Mucosa of stomach (tissue), 1 donor: ENCODE measurements at regions not wholly inside any gene's neighbourhood (a gene's known extent, or its start where the extent isn't known, plus 50 kb on each side); places are given as distances from the start of the nearest gene placed in this dataset.
A peak's percentile ranks its signal among the peaks of the same experiment; 100 is the strongest.

Experiments
- H3K27me3 ChIP-seq: one replicate; pipeline ENCODE4 v1.7.0; 2013; ENCODE audit warnings: mild to moderate bottlenecking, low read length; ENCODE audit not compliant: control insufficient read depth, insufficient read depth
- H3K36me3 ChIP-seq: one replicate; pipeline ENCODE4 v1.7.0; 2013; ENCODE audit warnings: low read length; ENCODE audit not compliant: control insufficient read depth, insufficient read depth
- H3K4me1 ChIP-seq: one replicate; pipeline ENCODE4 v1.7.0; 2013; ENCODE audit warnings: mild to moderate bottlenecking, low read length; ENCODE audit not compliant: control insufficient read depth, insufficient read depth
- H3K4me3 ChIP-seq: one replicate; pipeline ENCODE4 v1.7.0; 2013; ENCODE audit warnings: low read length
- H3K9ac ChIP-seq: one replicate; pipeline ENCODE4 v1.7.0; 2013; ENCODE audit warnings: mild to moderate bottlenecking, low read length, moderate library complexity
- H3K9me3 ChIP-seq: one replicate; pipeline ENCODE4 v1.7.0; 2013; ENCODE audit warnings: mild to moderate bottlenecking, low read length, moderate library complexity; ENCODE audit not compliant: control insufficient read depth
- donor health status: Pancreatic carcinoma.

DNA sequence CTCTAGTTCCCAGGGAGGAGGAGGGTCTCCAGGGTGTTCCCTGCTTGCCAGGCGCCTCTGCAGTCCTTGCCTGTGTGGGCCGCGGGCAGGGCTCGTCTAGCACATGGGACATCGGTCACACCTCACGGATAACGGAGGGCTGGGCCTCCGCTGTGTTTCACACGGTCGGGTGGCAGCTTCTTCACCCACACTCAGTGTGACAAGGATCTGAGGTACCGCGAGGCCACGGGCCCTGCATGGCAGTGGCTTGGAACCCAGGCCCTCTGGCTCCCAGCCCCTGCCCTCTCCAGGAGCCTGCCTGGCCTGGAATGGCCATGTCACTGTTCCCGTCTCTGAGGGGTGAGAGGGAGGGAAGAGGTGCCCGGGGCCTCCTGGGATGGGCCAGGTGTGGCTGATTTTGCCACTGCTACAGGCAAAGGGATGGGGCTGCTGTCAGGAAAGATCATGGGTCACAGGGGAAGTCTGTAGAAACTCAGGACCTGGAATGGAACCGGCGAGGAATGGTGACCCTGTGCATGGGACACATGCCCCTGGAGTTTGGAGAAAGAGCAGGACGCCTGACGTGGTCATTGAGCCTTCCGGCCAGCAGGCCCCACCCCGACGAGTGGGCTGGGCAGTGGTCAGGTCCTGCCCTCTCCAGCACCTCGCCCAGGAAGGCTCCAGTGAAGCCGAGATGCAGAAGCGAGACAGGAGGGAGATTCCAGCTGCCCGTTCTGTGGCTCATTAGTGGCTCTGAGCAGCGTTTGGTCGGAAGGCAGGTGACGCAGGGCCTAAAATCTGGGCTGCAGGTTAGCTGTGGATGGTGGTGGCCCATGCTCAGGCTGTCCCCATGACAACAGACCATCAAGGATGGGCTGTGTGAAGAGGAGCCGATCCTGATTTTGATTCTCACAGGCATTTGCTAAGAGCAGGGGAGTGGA, 76.5 kb upstream of the GSE1 start:
- no peaks in the 10 kb centered on the region for H3K27me3 ChIP-seq
- no peaks in the 10 kb centered on the region for H3K36me3 ChIP-seq
- H3K9ac ChIP-seq: peak overlapping the region; percentile 6
- peaks cover 47% of the 10 kb centered on the region for H3K4me1 ChIP-seq
- no peaks in the 10 kb centered on the region for H3K9me3 ChIP-seq
- no peak overlapping the region for H3K4me3 ChIP-seq

DNA sequence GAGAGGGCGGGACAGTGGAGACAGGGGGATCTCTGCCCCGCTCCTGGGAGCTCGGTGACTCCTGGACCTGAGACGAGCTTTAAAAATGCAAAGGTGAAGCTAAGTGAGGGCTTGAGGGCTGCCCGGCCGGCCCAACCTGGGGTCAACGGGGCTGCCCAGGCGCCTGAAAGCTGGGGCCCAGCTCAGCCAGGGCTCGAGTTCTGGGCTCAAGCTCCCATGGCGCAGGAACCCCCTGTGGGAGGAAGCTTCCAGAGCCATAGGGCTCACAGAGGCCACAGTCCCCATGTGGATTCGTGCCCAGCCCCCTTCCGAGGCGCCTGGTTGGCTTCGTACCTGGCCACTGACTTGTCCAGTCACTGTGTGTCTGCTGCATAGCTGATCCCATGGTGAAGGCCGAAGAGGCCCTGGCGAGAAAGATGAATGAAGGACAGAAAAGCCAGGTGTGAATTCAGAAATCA, 75.8 kb upstream of the GSE1 start:
- H3K9ac ChIP-seq: peak overlapping the region; percentile 6
- H3K36me3 ChIP-seq: no peaks in the 10 kb centered on the region
- H3K4me3 ChIP-seq: no peak overlapping the region
- no peaks in the 10 kb centered on the region for H3K27me3 ChIP-seq
- H3K9me3 ChIP-seq: no peaks in the 10 kb centered on the region
- peaks cover 49% of the 10 kb centered on the region for H3K4me1 ChIP-seq

DNA sequence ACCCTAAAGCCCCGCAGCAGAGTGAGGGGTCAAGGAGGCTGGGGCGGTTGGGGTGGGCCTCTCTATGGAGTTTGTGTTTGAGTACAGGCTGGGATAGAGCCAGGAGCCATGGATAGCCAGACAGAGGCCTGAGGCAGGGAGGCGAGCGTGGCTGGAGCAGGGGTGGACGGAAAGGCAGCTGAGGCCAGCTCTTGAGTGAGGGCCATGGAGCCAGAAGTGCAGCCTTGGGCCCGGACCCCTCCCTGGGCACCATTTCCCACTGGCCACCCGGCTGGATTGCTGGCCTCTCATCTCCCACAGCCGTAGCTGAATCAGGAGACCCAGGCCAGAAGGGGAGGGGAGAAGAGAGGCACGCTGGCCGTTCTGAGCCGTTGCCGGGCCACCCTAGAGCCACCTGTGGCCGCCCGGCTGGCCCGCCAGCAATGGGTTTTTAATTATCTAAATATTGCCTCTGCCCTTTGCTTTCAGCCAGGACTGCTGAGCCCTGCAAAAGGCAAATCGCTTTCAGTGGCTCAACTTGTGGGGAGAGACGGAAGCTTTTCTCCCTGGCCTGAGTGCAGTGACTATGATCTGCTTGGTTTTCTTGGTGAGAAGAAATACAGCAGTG, 75.2 kb upstream of the GSE1 start:
- H3K27me3 ChIP-seq: no peaks in the 10 kb centered on the region
- H3K9ac ChIP-seq: peak overlapping the region; percentile 6
- no peaks in the 10 kb centered on the region for H3K36me3 ChIP-seq
- peaks cover 52% of the 10 kb centered on the region for H3K4me1 ChIP-seq
- no peak overlapping the region for H3K4me3 ChIP-seq
- no peaks in the 10 kb centered on the region for H3K9me3 ChIP-seq

DNA sequence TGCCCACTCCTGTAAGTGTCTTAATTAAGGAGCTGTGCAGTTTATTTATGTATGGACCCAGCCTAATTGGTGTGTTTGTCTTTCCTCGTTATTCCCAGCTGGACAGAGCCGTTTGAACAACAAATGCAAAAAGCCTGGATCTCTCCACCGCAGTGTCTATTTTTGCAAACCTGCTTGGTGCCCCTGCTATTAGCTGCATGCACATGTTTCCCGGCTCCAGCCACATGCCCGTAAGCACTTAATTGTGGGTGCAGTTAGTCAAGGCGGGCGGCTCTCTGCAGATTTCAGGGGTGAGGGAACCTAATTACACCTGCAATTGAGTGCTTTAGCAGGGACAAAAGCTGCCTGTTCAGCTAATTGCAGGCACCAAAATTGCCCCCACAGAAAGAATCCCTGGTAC, 74.0 kb upstream of the GSE1 start:
- Histone ChIP-seq H3K4me1 (peaks cover 52% of the 10 kb centered on the region), H3K9me3 (no peaks in the 10 kb centered on the region), H3K27me3 (no peaks in the 10 kb centered on the region), H3K4me3 (no peak overlapping the region), H3K9ac (no peak overlapping the region), H3K36me3 (no peaks in the 10 kb centered on the region)

DNA sequence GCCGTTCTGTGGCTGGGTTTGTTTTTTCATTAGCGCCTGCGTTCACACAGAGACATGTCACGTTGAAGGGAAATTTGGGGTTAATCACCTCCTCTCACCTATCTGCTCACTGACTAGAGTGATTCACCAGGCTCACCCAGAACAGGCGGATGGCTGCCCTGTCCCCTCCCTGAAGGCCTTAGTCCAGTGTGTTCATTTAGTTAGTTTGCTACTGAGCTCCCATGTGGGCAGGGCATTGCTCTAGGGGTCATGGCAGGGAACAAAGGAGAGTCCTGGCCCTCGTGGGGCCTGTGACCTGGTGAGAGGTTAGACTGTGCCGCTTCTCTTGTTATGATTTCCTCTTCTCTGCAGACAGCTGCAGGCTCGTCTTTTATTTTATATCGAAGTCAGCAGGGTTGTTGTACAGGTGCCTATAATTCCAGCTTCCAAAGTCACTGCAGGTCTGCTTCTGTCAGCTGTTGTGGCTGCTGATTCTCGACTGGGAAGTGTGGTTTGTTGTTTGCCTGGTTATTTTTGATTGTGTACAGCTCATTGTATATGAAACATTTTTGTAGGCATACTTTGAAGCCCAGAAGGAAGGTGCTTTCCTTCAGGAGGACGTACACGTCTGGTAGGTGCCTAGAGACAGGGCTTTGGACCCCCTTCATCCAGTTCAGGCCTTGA, 73.4 kb upstream of the GSE1 start:
- no peak overlapping the region for H3K4me3 ChIP-seq
- no peaks in the 10 kb centered on the region for H3K36me3 ChIP-seq
- H3K4me1 ChIP-seq: peaks cover 48% of the 10 kb centered on the region
- no peak overlapping the region for H3K9ac ChIP-seq
- H3K9me3 ChIP-seq: no peaks in the 10 kb centered on the region
- H3K27me3 ChIP-seq: no peaks in the 10 kb centered on the region

DNA sequence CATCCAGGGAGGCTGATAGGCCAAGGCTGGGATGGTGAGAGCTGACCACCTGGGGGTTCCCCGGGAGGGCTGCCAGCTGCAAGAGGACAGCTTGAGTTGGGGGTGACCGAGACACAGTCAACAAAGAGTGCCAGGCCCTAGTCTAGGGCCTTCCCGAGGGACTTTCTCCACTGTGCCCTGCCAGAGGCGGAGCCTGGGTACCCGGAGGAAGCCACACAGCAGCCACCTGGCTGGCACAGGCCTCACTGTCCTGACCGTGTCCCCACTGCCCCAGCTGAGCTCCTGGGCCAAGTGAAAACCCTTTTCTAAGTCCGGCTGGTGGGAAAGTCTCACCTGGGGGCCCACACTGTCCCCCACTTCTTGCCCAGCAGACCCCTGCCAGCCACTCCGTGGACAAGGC, 71.9 kb upstream of the GSE1 start:
- Histone ChIP-seq H3K4me3 (no peak overlapping the region), H3K4me1 (peaks cover 33% of the 10 kb centered on the region), H3K36me3 (no peaks in the 10 kb centered on the region), H3K27me3 (no peaks in the 10 kb centered on the region), H3K9me3 (no peaks in the 10 kb centered on the region), H3K9ac (no peak overlapping the region)

DNA sequence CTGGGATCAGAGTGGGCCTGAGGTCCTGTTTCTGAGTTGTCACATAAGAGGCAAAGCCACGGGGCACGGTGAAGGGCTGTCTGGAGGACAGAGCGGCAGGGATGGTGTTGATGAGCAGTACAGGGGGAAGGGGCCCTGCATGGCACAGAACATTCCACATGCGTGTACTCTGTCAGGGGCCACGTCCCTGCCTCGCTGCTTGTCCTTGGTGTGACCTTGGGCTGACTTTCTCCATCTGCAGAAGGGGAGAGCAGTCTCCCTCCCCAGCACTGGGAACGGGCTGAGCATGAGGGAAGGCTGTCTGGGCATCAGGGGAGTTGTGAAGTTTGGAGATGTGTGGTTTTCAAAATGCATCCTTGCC, 71.5 kb upstream of the GSE1 start:
- H3K9me3 ChIP-seq: no peaks in the 10 kb centered on the region
- no peak overlapping the region for H3K4me3 ChIP-seq
- no peaks in the 10 kb centered on the region for H3K36me3 ChIP-seq
- peaks cover 29% of the 10 kb centered on the region for H3K4me1 ChIP-seq
- H3K9ac ChIP-seq: no peak overlapping the region
- no peaks in the 10 kb centered on the region for H3K27me3 ChIP-seq

DNA sequence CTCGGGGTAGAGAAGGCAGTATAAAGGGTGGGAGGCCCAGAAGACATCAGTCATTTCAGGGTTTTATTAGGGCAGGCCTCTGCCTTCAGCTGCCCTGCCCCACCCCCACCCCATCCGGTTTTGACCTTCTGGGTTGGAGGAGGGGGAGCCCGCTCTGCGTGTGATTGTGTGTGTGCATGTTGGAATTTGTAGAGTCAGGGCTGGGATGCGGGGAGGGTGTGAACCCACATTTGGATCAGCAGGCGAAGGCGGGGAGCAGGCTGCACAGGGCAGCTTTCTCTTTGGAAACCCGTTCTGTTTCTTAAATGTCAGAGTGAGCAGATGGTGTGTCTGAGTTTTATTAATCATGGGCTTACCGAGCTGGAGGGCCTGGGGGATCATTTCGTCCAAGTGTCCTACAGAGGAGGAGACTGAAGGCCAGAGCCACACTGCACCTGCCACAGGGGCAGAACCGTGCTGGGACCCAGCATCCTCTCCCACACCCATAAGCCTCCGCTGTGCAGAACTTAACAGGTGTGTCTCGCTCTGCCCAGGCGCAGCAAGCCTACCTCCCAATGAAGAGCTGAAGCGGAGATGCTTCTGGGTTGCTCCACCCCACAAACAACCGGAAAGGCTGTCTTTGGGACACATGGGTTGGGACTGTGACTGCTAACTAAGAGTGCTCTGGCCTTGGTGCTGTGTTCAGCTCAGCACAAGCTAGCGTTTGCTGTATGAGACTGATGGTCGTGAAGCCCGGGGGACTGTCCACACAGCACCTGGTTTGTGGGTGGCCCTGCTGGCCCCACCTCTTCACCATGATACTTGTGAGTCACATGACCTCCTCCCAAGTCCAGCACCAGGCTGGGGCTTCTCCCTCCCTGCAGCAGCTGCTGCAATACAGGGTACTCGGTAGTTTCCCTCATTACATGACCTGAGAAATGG, 70.9 kb upstream of the GSE1 start:
- Histone ChIP-seq H3K36me3 (no peaks in the 10 kb centered on the region), H3K9me3 (no peaks in the 10 kb centered on the region), H3K27me3 (no peaks in the 10 kb centered on the region), H3K9ac (no peak overlapping the region), H3K4me1 (peaks cover 23% of the 10 kb centered on the region), H3K4me3 (no peak overlapping the region)

DNA sequence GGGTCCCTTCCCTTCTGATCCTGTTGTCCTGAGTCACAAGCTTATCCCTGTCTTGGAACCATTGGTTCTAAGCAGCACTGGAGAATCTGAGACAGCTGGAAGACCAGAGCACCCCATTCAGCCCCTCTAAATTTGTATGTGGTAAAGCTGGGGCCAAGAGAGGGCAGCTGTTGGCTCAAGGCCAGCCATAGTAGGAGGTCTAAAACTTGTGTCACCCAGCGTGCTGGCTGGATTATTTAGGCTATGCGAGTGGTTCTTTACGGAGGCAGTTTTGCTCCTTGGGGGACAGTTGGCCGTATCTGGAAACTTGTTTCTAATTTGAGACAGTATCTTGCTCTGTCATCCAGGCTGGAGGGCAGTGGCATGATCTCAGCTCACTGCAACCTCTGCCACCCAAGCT, 69.6 kb upstream of the GSE1 start:
- H3K27me3 ChIP-seq: no peaks in the 10 kb centered on the region
- H3K4me3 ChIP-seq: no peak overlapping the region
- H3K9ac ChIP-seq: no peak overlapping the region
- H3K36me3 ChIP-seq: no peaks in the 10 kb centered on the region
- peaks cover 10% of the 10 kb centered on the region for H3K4me1 ChIP-seq
- H3K9me3 ChIP-seq: no peaks in the 10 kb centered on the region

DNA sequence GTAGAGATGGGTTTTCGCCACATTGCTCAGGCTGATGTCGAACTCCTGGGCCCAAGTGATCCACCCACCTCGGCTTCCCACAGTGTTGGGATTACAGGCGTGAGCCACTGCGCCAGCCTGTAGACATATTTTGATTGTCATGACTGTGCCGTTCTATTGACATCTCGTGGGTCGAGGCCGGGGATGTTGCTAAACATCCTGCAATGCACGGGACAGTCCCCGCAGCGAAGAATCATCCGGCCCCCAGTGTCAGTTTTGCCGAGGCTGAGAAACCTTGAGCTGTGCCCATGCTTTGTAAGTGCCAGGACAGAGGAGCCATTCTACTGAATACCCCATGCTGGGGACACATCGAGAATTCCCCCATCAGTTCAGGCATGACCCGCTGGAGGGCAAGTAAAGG, 69.1 kb upstream of the GSE1 start:
- H3K4me1 ChIP-seq: peaks cover 5% of the 10 kb centered on the region
- no peaks in the 10 kb centered on the region for H3K27me3 ChIP-seq

DNA sequence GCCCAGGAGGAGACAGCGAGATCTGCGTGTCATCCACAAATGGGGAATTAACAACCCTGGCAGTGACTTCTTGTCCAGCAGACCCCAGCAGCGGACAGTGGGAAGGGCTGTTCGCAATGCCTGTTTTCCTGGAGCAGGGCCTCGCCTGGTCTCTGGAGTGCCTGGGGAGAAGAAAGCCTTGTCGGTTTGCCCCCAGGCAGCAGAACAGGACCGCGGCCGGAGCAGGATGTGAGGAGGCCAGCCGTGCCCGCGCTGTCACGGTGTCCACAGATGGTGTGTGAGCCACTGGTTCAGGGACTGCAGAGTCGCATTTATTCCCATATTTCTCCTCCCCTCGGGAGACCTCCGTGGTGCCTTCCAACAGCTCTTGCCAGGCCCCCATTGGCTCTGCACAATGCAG, 68.5 kb upstream of the GSE1 start:
- H3K36me3 ChIP-seq: no peaks in the 10 kb centered on the region
- no peak overlapping the region for H3K9ac ChIP-seq
- peaks cover 5% of the 10 kb centered on the region for H3K4me1 ChIP-seq
- H3K9me3 ChIP-seq: no peaks in the 10 kb centered on the region
- H3K27me3 ChIP-seq: no peaks in the 10 kb centered on the region
- no peak overlapping the region for H3K4me3 ChIP-seq

More for the DNA sequence above, 69.1 kb upstream of the GSE1 start:
- Histone ChIP-seq H3K9ac (no peak overlapping the region), H3K9me3 (no peaks in the 10 kb centered on the region), H3K36me3 (no peaks in the 10 kb centered on the region), H3K4me3 (no peak overlapping the region)
